ENCODE measurements at regions not wholly inside any gene's neighbourhood (a gene's known extent, or its start where the extent isn't known, plus 50 kb on each side); places are given as distances from the start of the nearest gene placed in this dataset.

DNA sequence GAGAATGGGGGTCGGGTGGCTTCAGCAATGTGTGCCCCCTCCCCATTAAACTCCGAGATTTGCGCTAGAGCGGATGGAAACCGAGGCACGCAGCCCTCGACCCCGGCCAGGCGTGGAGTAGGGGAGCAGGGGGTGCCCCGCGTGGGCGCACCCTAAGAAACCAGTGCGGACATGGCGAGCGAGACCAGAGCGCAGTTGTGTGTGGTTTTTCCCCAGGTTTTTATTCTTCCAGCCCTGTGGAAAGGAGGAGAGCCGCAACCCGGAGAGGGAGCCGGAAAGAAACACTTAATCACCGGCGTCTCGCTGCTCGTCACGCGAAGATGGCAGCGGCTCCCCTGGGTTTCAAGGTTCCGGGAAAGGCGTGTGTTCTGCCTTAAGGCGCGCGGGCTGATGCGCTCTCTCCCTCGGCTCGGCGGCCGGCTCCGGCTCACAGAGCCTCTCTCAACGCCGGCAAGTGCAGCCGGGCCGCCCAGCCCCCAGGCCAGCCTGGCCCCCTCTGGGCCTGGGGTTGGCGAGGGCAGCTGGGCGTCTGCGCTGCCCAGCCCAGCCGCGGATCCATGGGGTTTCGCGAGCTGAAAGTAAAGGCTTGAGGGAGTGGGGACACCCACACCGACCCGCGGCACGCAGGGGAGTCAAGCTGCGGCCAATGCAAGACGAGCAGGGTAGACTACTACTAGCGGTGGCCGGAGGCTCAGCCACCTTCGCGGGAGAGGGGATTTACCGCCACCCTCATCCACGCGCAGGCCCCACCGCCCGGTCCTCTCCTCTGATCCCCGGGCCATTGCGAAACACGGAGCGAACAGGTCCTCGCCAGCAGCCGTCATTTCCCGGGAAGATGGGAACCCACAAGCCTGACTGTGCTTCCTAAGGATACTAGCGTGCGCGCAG lies 74.0 kb upstream of the BCOR start:
- DNase-seq = peak in 1 of 2 donors; percentile 72
- H3K4me3 ChIP-seq (ENCODE audit: low read length) = peak overlapping the region; percentile 53
- H3K27me3 ChIP-seq (ENCODE audit: control insufficient read depth, insufficient read depth, low read length) = no peaks in the 10 kb centered on the region
- H3K4me1 ChIP-seq (ENCODE audit: control insufficient read depth, insufficient read depth, low read length) = peaks cover 54% of the 10 kb centered on the region
- WGBS (ENCODE audit: insufficient coverage, low lambda C conversion rate) = no CpG with 5 or more reads among the region's 73 CpGs
- H3K9me3 ChIP-seq (ENCODE audit: control insufficient read depth, low read depth, low read length) = no peaks in the 10 kb centered on the region
- H3K36me3 ChIP-seq (ENCODE audit: control insufficient read depth, insufficient read depth, low read length) = no peaks in the 10 kb centered on the region
- H3K27ac ChIP-seq (ENCODE audit: low read length) = peak overlapping the region; percentile 72

DNA sequence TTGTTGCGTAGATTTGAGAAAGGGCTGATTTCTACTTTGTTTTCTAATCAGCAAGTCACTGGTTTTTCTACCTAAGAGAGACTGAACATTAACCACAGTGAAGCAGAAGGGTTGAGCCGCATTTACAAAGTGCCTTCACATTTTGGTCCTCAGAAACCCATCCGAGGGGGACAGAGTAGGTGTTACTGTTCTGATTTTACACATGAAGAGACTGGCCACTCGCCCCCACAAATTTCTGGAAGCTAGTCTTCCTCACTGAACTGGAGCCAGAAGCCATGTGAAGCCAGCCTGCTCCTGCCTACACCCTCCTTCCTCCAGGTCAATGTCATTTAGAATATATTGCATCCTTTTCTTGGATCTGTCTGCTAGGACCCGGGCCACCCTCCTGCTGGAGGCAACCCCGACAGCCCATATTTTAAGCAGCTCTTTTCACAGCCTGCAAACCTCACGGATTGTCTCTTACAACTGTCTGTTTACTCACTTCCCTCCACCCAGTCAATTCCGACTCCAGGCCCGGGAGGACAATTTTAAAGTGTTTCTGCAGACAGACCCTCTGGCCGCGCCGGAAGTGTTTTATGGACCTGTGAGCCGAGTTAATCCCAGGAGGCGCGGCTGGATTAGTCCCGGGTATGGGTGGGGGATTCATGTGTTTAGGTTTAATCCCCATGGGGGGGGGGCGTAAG lies 73.2 kb upstream of the BCOR start:
- H3K27me3 ChIP-seq (ENCODE audit: control insufficient read depth, insufficient read depth, low read length) = no peaks in the 10 kb centered on the region
- DNase-seq = peak in 1 of 2 donors; percentile 41
- H3K4me3 ChIP-seq (ENCODE audit: low read length) = peak overlapping the region; percentile 53
- no peaks in the 10 kb centered on the region for H3K36me3 ChIP-seq (ENCODE audit: control insufficient read depth, insufficient read depth, low read length)
- 80% methylated on average over 1 of the region's 17 CpGs for WGBS (ENCODE audit: insufficient coverage, low lambda C conversion rate)
- H3K27ac ChIP-seq (ENCODE audit: low read length) = peak overlapping the region; percentile 72
- H3K4me1 ChIP-seq (ENCODE audit: control insufficient read depth, insufficient read depth, low read length) = peaks cover 61% of the 10 kb centered on the region
- H3K9me3 ChIP-seq (ENCODE audit: control insufficient read depth, low read depth, low read length) = no peaks in the 10 kb centered on the region

- Histone ChIP-seq H3K27ac (ENCODE audit: low read length) (no peak overlapping the region), H3K4me3 (ENCODE audit: low read length) (peak overlapping the region; percentile 13), H3K36me3 (ENCODE audit: control insufficient read depth, insufficient read depth, low read length) (no peaks in the 10 kb centered on the region), H3K9me3 (ENCODE audit: control insufficient read depth, low read depth, low read length) (no peaks in the 10 kb centered on the region), H3K27me3 (ENCODE audit: control insufficient read depth, insufficient read depth, low read length) (no peaks in the 10 kb centered on the region), H3K4me1 (ENCODE audit: control insufficient read depth, insufficient read depth, low read length) (peaks cover 60% of the 10 kb centered on the region)
- WGBS (ENCODE audit: insufficient coverage, low lambda C conversion rate) = no CpG with 5 or more reads among the region's 44 CpGs
- peak in 1 of 2 donors; percentile 73 for DNase-seq
Measured at GRCh38 chrX:40169193-40170101, 71.7 kb upstream of the BCOR start.

DNA sequence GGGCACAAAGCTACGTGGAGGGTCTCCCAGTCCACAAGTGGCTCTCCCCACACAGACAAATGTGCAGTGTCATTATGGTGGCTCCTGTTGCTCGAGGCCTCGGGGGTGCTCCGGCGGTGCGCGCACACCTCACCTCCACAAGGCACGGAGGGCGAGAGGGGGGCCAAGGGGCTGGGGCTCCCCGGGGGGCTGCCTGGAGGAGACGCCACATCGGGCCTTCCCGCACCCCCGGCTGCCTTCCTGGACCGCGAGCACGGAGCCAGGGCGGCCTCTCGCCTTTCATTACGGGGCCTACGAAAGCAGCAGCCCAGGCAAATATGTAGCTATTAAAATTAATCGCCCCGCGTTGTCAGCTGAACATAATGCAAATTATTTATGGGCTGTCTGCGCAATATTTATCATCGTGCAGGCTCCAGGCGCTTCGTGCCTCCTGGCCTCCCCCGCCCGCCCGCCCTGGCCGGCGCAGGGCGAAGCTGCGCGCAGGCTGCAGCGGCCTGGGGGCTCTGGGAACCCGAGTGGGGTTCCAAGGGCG lies 70.8 kb upstream of the BCOR start:
- no peak overlapping the region for H3K27ac ChIP-seq (ENCODE audit: low read length)
- H3K27me3 ChIP-seq (ENCODE audit: control insufficient read depth, insufficient read depth, low read length) = no peaks in the 10 kb centered on the region
- no peak for DNase-seq
- peak overlapping the region; percentile 45 for H3K4me3 ChIP-seq (ENCODE audit: low read length)
- H3K36me3 ChIP-seq (ENCODE audit: control insufficient read depth, insufficient read depth, low read length) = no peaks in the 10 kb centered on the region
- WGBS (ENCODE audit: insufficient coverage, low lambda C conversion rate) = no CpG with 5 or more reads among the region's 39 CpGs
- H3K9me3 ChIP-seq (ENCODE audit: control insufficient read depth, low read depth, low read length) = no peaks in the 10 kb centered on the region
- peaks cover 52% of the 10 kb centered on the region for H3K4me1 ChIP-seq (ENCODE audit: control insufficient read depth, insufficient read depth, low read length)

GRCh38 chrX:40167850-40168479 lies 70.2 kb upstream of the BCOR start:
- Histone ChIP-seq H3K9me3 (ENCODE audit: control insufficient read depth, low read depth, low read length) (no peaks in the 10 kb centered on the region), H3K27me3 (ENCODE audit: control insufficient read depth, insufficient read depth, low read length) (no peaks in the 10 kb centered on the region), H3K4me3 (ENCODE audit: low read length) (peak overlapping the region; percentile 45), H3K4me1 (ENCODE audit: control insufficient read depth, insufficient read depth, low read length) (peaks cover 46% of the 10 kb centered on the region), H3K27ac (ENCODE audit: low read length) (no peak overlapping the region), H3K36me3 (ENCODE audit: control insufficient read depth, insufficient read depth, low read length) (no peaks in the 10 kb centered on the region)
- WGBS (ENCODE audit: insufficient coverage, low lambda C conversion rate) = no CpG with 5 or more reads among the region's 46 CpGs
- DNase-seq = peak in 1 of 2 donors; percentile 54

GRCh38 chrX:40167233-40167849 lies 69.6 kb upstream of the BCOR start:
- Histone ChIP-seq H3K36me3 (ENCODE audit: control insufficient read depth, insufficient read depth, low read length) (no peaks in the 10 kb centered on the region), H3K4me1 (ENCODE audit: control insufficient read depth, insufficient read depth, low read length) (peaks cover 42% of the 10 kb centered on the region), H3K27ac (ENCODE audit: low read length) (no peak overlapping the region), H3K4me3 (ENCODE audit: low read length) (peak overlapping the region; percentile 45), H3K9me3 (ENCODE audit: control insufficient read depth, low read depth, low read length) (no peaks in the 10 kb centered on the region), H3K27me3 (ENCODE audit: control insufficient read depth, insufficient read depth, low read length) (no peaks in the 10 kb centered on the region)
- no peak for DNase-seq
- WGBS (ENCODE audit: insufficient coverage, low lambda C conversion rate) = no CpG with 5 or more reads among the region's 41 CpGs

- WGBS (ENCODE audit: insufficient coverage, low lambda C conversion rate) = no CpG with 5 or more reads among the region's 4 CpGs
- Histone ChIP-seq H3K27me3 (ENCODE audit: control insufficient read depth, insufficient read depth, low read length) (no peaks in the 10 kb centered on the region), H3K4me3 (ENCODE audit: low read length) (no peak overlapping the region), H3K4me1 (ENCODE audit: control insufficient read depth, insufficient read depth, low read length) (peaks cover 42% of the 10 kb centered on the region), H3K27ac (ENCODE audit: low read length) (no peak overlapping the region), H3K36me3 (ENCODE audit: control insufficient read depth, insufficient read depth, low read length) (no peaks in the 10 kb centered on the region), H3K9me3 (ENCODE audit: control insufficient read depth, low read depth, low read length) (no peaks in the 10 kb centered on the region)
- no peak for DNase-seq
Measured at GRCh38 chrX:40166582-40166981, 68.8 kb upstream of the BCOR start.

DNA sequence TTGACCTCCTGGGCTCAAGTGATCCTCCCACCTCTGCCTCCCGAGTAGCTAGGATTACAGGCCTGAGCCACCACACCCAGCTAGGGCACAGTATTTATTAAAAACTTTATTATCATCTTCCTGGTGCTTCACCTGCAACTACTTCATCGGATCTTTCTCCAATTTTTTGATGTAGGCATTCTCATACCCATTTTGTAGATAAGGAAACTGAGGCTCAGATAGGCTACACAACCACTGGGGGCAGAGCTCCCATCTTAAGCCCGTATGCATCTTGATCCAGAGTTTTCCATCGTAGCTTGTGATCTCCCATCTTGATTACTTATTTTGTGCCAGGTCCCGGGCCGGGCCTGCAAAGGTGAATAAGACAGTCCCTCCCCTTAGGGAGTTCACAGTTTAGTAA lies 68.1 kb upstream of the BCOR start:
- no peaks in the 10 kb centered on the region for H3K9me3 ChIP-seq (ENCODE audit: control insufficient read depth, low read depth, low read length)
- no peak overlapping the region for H3K4me3 ChIP-seq (ENCODE audit: low read length)
- H3K27me3 ChIP-seq (ENCODE audit: control insufficient read depth, insufficient read depth, low read length) = no peaks in the 10 kb centered on the region
- H3K27ac ChIP-seq (ENCODE audit: low read length) = no peak overlapping the region
- H3K36me3 ChIP-seq (ENCODE audit: control insufficient read depth, insufficient read depth, low read length) = no peaks in the 10 kb centered on the region
- no CpG with 5 or more reads among the region's 6 CpGs for WGBS (ENCODE audit: insufficient coverage, low lambda C conversion rate)
- DNase-seq = no peak
- peaks cover 35% of the 10 kb centered on the region for H3K4me1 ChIP-seq (ENCODE audit: control insufficient read depth, insufficient read depth, low read length)

- no peaks in the 10 kb centered on the region for H3K27me3 ChIP-seq (ENCODE audit: control insufficient read depth, insufficient read depth, low read length)
- WGBS (ENCODE audit: insufficient coverage, low lambda C conversion rate) = no CpG with 5 or more reads among the region's 5 CpGs
- DNase-seq = no peak
- H3K27ac ChIP-seq (ENCODE audit: low read length) = no peak overlapping the region
- H3K4me3 ChIP-seq (ENCODE audit: low read length) = no peak overlapping the region
- H3K9me3 ChIP-seq (ENCODE audit: control insufficient read depth, low read depth, low read length) = no peaks in the 10 kb centered on the region
- H3K36me3 ChIP-seq (ENCODE audit: control insufficient read depth, insufficient read depth, low read length) = no peaks in the 10 kb centered on the region
- peaks cover 35% of the 10 kb centered on the region for H3K4me1 ChIP-seq (ENCODE audit: control insufficient read depth, insufficient read depth, low read length)
Measured at GRCh38 chrX:40165206-40165605, 67.4 kb upstream of the BCOR start.

Data from large intestine (tissue), 3 donors.